ENCODE measurements at regions not wholly inside any gene's neighbourhood (a gene's known extent, or its start where the extent isn't known, plus 50 kb on each side); places are given as distances from the start of the nearest gene placed in this dataset.

DNA sequence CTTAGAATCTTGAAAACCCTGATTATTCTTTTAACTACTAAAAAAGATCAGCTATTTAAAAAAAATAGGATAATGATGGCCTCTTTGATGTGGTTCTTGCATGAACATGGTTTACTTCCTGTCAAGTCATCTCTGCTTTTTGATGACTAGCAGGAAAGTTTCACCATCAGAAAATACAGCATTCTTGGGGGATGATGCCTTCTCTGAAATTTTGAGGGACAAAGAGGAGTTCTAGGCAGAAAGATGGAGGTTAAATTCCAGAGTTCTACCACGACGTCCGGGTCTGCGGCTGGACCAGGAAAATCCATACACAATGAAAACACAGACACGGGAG lies 130.4 kb downstream of the OLIG3 start (continued):
- TF ChIP-seq SP2 (IDR thresholded peaks at IDR 0.05; ENCODE audit: low read length) (no peak), TCF12 (IDR thresholded peaks at IDR 0.05; ENCODE audit: low read depth, low read length) (no peak), BCL11A (IDR thresholded peaks at IDR 0.05; ENCODE audit: low read depth in 2 of 2, low read length in 2 of 2) (no peak), BRCA1 (IDR thresholded peaks at IDR 0.05; ENCODE audit: low read depth, low read length) (no peak)
- TF ChIP-seq, protein P1, sequence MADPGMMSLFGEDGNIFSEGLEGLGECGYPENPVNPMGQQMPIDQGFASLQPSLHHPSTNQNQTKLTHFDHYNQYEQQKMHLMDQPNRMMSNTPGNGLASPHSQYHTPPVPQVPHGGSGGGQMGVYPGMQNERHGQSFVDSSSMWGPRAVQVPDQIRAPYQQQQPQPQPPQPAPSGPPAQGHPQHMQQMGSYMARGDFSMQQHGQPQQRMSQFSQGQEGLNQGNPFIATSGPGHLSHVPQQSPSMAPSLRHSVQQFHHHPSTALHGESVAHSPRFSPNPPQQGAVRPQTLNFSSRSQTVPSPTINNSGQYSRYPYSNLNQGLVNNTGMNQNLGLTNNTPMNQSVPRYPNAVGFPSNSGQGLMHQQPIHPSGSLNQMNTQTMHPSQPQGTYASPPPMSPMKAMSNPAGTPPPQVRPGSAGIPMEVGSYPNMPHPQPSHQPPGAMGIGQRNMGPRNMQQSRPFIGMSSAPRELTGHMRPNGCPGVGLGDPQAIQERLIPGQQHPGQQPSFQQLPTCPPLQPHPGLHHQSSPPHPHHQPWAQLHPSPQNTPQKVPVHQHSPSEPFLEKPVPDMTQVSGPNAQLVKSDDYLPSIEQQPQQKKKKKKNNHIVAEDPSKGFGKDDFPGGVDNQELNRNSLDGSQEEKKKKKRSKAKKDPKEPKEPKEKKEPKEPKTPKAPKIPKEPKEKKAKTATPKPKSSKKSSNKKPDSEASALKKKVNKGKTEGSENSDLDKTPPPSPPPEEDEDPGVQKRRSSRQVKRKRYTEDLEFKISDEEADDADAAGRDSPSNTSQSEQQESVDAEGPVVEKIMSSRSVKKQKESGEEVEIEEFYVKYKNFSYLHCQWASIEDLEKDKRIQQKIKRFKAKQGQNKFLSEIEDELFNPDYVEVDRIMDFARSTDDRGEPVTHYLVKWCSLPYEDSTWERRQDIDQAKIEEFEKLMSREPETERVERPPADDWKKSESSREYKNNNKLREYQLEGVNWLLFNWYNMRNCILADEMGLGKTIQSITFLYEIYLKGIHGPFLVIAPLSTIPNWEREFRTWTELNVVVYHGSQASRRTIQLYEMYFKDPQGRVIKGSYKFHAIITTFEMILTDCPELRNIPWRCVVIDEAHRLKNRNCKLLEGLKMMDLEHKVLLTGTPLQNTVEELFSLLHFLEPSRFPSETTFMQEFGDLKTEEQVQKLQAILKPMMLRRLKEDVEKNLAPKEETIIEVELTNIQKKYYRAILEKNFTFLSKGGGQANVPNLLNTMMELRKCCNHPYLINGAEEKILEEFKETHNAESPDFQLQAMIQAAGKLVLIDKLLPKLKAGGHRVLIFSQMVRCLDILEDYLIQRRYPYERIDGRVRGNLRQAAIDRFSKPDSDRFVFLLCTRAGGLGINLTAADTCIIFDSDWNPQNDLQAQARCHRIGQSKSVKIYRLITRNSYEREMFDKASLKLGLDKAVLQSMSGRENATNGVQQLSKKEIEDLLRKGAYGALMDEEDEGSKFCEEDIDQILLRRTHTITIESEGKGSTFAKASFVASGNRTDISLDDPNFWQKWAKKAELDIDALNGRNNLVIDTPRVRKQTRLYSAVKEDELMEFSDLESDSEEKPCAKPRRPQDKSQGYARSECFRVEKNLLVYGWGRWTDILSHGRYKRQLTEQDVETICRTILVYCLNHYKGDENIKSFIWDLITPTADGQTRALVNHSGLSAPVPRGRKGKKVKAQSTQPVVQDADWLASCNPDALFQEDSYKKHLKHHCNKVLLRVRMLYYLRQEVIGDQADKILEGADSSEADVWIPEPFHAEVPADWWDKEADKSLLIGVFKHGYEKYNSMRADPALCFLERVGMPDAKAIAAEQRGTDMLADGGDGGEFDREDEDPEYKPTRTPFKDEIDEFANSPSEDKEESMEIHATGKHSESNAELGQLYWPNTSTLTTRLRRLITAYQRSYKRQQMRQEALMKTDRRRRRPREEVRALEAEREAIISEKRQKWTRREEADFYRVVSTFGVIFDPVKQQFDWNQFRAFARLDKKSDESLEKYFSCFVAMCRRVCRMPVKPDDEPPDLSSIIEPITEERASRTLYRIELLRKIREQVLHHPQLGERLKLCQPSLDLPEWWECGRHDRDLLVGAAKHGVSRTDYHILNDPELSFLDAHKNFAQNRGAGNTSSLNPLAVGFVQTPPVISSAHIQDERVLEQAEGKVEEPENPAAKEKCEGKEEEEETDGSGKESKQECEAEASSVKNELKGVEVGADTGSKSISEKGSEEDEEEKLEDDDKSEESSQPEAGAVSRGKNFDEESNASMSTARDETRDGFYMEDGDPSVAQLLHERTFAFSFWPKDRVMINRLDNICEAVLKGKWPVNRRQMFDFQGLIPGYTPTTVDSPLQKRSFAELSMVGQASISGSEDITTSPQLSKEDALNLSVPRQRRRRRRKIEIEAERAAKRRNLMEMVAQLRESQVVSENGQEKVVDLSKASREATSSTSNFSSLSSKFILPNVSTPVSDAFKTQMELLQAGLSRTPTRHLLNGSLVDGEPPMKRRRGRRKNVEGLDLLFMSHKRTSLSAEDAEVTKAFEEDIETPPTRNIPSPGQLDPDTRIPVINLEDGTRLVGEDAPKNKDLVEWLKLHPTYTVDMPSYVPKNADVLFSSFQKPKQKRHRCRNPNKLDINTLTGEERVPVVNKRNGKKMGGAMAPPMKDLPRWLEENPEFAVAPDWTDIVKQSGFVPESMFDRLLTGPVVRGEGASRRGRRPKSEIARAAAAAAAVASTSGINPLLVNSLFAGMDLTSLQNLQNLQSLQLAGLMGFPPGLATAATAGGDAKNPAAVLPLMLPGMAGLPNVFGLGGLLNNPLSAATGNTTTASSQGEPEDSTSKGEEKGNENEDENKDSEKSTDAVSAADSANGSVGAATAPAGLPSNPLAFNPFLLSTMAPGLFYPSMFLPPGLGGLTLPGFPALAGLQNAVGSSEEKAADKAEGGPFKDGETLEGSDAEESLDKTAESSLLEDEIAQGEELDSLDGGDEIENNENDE (IDR thresholded peaks at IDR 0.05; ENCODE audit: insufficient replicate concordance, low read length) = no peak
- TF ChIP-seq, protein P2, sequence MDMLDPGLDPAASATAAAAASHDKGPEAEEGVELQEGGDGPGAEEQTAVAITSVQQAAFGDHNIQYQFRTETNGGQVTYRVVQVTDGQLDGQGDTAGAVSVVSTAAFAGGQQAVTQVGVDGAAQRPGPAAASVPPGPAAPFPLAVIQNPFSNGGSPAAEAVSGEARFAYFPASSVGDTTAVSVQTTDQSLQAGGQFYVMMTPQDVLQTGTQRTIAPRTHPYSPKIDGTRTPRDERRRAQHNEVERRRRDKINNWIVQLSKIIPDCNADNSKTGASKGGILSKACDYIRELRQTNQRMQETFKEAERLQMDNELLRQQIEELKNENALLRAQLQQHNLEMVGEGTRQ (IDR thresholded peaks at IDR 0.05; ENCODE audit: low read length) = no peak

All from H1 (cell line).